ENCODE measurements at regions not wholly inside any gene's neighbourhood (a gene's known extent, or its start where the extent isn't known, plus 50 kb on each side); places are given as distances from the start of the nearest gene placed in this dataset.
"Not testable (repeated sequence)": the region's sequence is repeated elsewhere in the genome, so short reads cannot be mapped to it uniquely, and the experiment has no call there.

DNA sequence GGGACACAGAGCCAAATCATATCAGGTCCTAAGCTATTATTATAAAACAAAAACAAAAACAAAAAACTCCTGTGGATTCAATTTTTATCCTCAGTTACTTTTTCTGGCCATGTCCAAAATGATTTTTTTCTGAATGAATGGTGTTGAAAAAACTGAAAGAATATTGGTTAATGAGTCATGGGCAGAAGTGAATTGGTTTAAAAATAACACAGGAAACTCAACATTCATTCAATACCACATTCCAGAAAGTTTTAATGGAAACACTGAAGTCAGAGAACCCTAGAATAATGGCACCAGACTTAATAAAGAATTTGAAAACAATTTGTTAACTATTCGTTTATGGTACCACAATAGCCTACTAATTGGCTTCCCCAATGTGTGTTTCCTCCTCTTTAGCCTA lies 102.4 kb upstream of the CDH9 start:
- FAIRE-seq = no peak

DNA sequence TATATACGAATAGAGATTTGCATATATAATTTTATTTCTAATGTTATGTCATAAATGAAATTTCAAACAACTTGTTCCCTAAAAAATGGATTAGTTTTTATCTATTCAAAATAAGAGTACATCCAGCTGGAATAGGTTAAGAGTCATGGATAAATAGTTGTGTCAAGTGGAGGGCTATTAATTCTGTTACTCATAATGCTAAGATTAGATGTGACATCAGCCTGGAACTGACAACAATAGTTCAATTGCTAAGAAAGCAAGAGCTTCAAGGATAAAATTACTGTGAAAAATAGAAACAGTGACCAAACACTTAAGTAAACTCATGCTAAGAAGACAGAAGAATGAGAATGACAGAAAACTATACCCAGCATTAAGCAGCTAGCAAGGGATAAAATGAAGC lies 92.2 kb upstream of the CDH9 start:
- FAIRE-seq = no peak

DNA sequence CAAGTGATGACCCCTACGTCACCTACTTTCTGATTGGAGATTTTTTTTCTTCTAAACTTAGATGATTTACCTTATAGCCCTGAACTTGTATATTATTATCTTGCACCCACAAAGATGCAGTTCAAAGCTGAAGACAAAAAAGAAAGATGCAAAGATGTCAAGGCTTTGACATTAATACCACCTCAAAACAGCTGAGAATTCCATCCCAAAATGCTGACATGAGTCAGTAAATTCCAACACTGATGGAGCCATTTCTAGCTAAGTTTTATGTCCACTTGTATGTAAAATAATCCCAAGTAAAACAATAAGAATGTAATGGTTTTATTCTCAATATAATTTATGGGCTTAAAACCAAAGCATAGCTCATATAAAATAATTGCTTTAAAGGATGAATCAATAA lies 91.5 kb upstream of the CDH9 start:
- FAIRE-seq = no peak

DNA sequence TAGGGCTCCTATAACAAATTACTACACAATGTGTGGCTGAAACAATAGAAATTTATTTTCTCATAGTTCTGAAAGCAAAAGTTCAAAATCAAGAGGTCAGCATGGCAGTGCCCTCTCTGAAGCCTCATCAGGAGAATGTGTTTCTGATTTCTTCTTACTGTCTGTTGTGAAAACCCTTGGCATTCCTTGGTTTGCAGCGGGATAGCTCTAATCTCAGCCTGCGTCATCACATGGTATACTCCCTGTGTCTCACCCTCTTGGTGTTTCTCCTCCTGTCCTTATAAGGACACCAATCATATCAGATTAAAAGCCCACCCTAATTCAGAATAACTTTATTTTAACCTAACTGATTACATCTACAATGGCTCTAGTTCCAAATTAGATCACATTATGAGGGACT lies 87.5 kb upstream of the CDH9 start:
- no peak for FAIRE-seq

DNA sequence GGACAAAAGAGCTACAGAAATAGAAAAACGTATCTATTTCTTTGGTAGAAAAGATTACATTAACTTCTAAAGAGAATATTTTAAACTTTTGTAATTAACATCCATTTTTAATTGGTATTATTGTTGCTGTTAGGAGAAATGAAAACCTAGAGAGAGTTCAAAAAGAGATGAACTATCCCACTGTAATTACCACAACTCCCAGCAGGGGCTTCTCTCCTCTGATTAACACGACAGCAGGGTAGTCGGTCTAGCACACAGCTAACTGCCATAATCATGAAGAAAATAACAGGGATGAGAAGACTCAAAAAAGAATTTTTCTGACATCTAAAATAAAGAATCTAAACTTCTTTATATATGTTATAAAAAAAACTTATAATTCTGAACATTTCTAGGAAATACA lies 86.2 kb upstream of the CDH9 start:
- FAIRE-seq = no peak

DNA sequence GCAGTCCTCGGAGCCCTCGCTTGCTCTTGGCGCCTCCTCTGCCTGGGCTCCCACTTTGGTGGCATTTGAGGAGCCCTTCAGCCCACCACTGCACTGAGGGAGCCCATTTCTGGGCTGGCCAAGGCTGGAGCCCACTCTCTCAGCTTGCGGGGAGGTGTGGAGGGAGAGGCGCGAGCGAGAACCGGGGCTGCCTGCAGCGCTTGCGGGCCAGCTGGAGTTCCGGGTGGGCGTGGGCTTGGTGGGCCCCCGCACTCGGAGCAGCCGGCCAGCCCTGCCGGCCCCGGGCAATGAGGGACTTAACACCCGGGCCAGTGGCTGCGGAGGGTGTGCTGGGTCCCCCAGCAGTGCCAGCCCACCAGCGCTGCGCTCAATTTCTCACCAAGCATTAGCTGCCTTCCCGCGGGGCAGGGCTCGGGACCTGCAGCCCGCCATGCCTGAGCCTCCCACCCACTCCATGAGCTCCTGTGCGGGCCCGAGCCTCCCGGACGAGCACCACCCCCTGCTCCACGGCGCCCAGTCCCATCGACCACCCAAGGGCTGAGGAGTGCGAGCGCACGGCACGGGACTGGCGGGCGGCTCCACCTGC lies 81.4 kb upstream of the CDH9 start:
- FAIRE-seq = not testable (repeated sequence)

DNA sequence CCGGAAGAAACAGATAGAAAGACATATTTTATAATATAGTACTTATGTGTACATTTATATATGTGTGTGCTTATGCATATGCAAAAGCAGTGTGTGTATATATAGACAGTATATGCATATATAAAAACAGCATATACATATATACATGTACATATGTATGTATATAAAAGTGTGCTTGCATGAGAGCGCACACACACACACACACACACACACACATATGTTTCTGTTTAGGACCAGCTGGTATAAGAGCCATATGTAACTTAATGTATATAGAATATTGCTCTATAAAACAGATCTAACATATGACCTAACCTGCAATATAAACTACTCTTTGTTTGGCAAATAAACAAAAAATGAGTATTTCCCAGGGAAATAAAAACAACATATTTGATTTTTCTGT lies 65.1 kb upstream of the CDH9 start:
- FAIRE-seq = no peak

DNA sequence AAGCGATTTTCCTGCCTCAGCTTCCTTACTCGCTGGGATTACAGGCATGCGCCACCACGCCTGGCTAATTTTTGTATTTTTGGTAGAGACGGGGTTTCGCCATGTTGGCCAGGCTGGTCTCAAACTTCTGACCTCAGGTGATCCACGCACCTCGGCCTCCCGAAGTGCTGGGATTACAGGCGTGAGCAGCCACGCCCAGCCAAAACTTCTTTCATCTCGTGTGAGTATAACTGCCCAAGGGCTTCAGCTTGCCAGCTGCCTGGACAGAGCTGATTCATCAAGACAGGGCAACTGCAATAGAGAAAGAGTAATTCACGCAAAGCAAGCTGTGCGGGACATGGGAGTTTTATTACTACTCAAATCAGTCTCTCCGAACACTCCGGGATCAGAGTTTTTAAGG lies 57.4 kb upstream of the CDH9 start:
- FAIRE-seq = not testable (repeated sequence)

DNA sequence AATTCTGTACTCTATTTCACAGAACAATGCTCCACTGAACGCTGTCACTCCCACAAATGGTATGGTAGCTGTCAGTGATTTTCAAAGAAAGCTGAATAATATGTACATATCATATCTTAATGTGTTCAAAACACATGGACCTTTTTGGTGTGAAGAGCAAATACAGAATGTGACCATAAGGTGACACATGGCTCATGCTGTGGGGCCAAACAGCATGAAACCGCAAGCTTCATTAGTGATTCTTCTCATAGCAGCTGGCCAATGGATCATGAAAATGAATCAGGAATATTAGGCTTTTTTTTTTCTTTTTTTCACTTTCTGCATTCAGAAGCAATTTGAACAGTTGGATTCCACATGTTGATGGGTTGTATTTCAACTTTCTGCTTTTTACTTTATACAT lies 54.9 kb upstream of the CDH9 start:
- FAIRE-seq = no peak

DNA sequence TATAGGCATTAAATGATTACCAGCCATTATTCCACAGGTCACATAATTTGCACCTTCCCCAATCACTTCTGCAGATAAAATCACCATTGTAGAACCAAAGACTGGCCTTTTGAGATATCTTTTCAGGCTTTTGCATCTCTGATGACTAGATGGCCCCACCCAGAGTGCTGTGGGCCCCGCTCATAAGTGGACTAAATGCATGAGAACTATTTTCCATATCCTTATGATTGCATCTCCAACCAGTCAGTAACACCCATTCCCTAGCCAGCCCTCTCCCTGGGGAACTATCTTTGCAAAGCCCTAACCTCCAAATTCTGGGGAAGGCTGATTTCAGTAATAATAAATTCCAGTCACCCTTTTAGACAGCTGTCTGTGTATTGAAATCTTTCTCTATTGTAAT lies 53.5 kb upstream of the CDH9 start:
- FAIRE-seq = no peak

DNA sequence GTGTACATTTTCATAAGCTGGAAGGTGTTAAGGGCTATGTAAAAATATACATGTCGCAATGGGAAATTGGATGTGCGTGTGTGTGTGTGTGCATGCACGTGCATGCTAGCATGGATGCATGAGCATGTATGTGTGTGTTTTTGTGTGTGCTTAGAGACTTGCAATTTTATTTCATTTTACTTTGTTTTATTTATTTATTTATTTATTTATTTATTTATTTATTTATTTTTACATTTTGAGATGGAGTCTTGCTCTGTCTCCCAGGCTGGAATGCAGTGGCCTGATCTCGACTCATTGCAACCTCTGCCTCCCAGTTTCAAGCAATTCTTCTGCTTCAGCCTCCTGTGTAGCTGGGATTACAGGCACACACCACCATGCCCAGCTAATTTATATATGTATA lies 50.4 kb upstream of the CDH9 start:
- not testable (repeated sequence) for FAIRE-seq

Data from G401.6 (cell line).